Right ventricle myocardium inferior (tissue), 1 donor: ENCODE measurements at regions not wholly inside any gene's neighbourhood (a gene's known extent, or its start where the extent isn't known, plus 50 kb on each side); places are given as distances from the start of the nearest gene placed in this dataset.

Source experiments
- ATAC-seq: fragments of 200-7000 bp; cut with Tn5 transposase; one replicate; pipeline ENCODE4 v1.9.1; 2020; ENCODE audit warnings: mild to moderate bottlenecking, moderate library complexity
- DNase-seq: peaks from one replicate; pipeline ENCODE4 v3.0.0; 2021; ENCODE audit errors: missing footprints
- intact Hi-C: fragments of 100-400 bp; cut with DNase I; formaldehyde crosslinking; loops from one replicate; pipeline ENCODE4 v1.11.0; 2022
- donor health status: DM: no; HTN: yes; CAD: no; lungs with severe emphysema.

GRCh38 chr19:28920269-28921066 is 292.5 kb downstream of the UQCRFS1 start:
- intact Hi-C loops = no loop called here
- DNase-seq (no peak), ATAC-seq (no peak)

DNA sequence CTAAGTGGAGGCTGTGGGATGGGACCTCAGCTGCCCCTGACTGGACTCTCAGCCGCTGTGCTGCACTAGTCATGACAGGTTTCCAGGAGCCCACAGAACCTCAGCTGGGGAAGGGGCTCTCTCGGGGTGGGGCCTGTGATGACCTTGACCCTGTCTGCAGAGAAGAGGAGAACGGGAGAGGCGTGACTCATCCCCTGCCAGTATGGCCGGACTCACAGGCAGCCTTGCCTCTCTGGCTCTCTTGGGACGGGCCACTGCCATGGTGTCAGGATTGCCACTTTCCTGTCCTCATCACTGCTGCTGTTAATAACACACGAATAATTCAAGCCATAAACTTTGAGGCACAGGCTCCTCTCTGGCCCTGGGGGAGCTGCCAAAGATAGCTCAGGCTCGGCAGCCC is 295.3 kb downstream of the UQCRFS1 start:
- DNase-seq = no peak
- no peak for ATAC-seq
- intact Hi-C loops = no loop called here

DNA sequence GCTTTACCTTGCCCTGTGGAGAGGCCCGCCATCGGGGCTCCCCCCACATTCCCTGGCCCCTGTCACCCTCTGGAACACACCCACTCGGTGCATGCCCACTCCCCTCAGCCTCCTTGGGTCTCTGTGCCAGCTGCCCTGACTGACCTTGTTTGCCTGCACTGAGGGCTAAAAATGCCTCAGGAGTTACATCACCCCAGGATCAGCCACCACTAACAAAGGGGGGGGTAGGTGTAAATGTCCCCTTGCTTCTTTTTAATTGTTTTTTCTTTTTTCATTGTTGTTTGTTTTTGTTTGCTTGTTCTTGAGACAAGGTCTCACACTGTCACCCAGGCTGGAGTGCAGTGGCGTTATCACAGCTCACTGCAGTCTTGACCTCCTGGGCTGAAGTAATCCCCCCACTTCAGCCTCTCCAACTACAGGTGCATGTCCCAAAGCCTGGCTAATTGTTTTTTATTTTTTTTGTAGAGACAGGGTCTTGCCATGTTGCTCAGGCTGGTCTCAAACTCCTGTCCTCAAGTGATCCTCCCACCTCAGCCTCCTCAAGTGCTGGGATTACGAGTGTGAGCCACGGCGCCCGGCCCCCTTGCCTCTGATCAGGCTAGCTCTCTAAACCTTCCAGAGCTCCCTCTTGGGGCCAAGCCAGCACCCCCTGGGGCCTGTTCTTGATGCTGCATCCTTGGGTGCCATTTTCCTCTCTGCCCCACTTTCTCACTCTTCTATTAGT is 297.1 kb downstream of the UQCRFS1 start:
- intact Hi-C loops = no loop called here
- DNase-seq (no peak), ATAC-seq (peak; percentile 42)

GRCh38 chr19:28915202-28915601 is 297.7 kb downstream of the UQCRFS1 start:
- intact Hi-C loops = no loop called here
- ATAC-seq (no peak), DNase-seq (no peak)

DNA sequence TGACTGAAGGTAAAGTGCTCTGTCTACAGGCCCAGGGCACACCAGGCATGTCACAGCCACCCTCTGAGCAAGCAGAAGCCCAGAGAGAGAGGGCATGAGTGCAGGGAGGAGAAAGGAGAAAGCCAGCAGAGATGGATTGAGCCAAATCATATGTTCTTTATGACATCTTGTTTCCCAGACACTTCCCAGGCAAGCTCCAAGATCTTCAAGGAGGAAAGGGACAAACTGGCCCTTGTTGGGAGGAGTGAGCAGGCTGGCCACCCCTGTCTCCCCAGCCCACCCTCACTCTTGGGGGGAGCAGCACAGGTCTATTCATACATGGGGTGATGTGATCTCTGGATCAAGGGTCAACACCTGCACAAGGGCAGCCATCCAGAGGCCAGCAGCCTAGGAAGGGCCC is 298.8 kb downstream of the UQCRFS1 start:
- ATAC-seq = no peak

GRCh38 chr19:28913626-28914025 is 299.3 kb downstream of the UQCRFS1 start:
- DNase-seq (no peak), ATAC-seq (no peak)
- intact Hi-C loops = no loop called here

More for the DNA sequence above, 298.8 kb downstream of the UQCRFS1 start:
- intact Hi-C loops = no loop called here
- DNase-seq = no peak

- DNase-seq = no peak
- intact Hi-C loops = no loop called here
- no peak for ATAC-seq
These were observed 304.0 kb downstream of the UQCRFS1 start for GRCh38 chr19:28908941-28909340.

GRCh38 chr19:28907534-28907933 is 305.4 kb downstream of the UQCRFS1 start:
- DNase-seq = no peak
- intact Hi-C loops = no loop called here
- ATAC-seq = no peak

- DNase-seq (no peak), ATAC-seq (no peak)
- intact Hi-C loops = no loop called here
These were observed 307.0 kb downstream of the UQCRFS1 start for GRCh38 chr19:28905996-28906395.

DNA sequence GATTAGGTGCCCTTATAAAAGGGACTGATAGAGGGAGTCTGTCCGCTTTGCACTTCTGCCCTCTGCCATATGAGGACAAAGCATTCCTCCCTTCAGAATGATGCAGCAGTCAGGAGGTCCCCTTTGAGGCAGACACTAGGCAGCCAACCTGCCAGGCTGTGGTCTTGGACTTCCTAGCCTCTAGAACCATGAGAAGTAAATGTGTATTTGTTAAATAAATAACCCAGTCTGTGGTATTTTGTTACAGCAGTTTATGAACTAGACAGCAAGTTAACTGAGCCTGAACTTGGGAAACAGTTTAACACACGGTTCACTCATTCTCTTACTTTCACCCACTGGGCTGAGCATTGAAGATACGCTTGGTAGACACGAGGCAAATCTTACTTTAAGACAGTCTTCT is 313.2 kb downstream of the UQCRFS1 start:
- DNase-seq (no peak), ATAC-seq (no peak)
- intact Hi-C loops = no loop called here

DNA sequence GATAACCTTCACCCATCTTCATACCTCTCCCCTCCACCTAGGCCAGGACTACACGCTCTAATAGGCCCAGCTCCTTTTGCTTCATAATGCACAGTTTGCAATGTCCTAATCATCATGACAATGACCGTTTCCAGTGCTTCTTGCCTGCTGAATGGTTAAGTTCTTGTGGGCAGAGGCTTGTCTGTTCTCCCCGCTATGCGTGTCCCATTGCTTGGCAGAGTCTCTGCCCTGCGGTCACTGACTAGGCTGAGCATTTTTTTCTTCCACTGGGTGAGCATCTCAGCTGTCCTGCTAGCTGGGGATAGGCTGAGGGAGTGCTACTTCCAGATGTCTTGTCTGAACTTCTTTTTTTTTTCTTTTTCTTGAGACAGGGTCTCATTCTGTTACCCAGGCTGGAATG is 314.7 kb downstream of the UQCRFS1 start:
- intact Hi-C loops = no loop called here
- no peak for DNase-seq
- peak; percentile 20 for ATAC-seq

DNA sequence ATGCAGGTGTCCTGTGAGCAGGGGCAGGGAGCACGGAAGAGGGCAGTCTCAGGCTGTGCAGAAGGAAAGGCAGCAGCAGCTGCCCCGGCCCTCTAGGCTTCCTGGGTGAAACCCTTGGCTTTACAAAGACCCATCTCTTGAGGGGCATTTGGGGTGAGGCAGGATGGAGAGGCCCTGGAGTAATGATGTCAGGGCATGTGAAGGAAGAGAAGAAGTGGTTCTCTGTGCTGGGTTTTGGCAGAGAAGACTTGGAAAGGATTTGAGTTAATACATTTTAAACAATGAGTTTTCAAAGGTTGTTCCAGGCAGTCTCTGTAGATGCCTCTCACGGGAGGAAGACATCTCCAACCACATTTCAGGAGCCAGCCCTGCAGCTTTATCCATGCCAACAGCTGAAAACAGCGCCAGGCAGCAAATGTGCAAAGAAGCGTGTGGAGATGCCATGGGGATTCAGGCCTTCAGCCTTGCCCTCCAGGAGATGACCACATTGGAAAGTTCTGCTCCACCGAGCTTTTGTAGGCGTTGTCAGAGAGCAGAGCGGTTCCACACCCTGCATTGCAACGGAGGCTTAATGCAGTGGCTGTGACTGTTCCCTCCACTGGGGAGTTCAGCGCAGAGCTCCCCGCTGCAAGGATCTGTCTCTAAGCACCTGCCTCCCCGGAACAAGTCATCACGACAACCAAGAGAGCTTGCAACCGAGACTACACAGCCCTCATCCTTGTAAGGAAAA is 322.8 kb downstream of the UQCRFS1 start:
- DNase-seq (no peak), ATAC-seq (no peak)
- intact Hi-C loops = loop anchor here (10.0 kb wide), 1 partner anchor 315 kb away; no protein-coding TSS in a partner anchor

GRCh38 chr19:28887920-28888618 is 324.9 kb downstream of the UQCRFS1 start:
- DNase-seq (no peak), ATAC-seq (no peak)
- intact Hi-C loops = loop anchor here (10.0 kb wide), 1 partner anchor 317 kb away; no protein-coding TSS in a partner anchor

DNA sequence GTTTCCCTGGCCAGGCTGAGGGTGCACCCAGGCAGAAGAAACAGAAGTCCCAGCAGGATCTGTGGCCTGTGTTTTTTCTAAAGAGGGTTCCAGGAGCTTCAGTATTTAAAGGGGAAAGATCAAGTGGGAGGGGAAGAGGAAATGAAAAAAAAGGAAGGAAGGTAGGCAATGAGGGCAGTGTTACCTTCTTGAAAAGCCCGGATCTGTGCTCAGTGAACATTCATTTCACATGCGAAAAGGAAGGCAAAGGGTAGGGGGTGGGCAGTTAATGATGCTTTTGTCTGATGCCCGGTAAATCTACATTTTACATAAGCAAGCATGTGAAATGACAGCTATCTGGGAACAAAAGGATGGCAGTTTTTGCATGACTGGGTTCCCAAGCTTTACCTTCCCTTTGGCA is 326.2 kb downstream of the UQCRFS1 start:
- intact Hi-C loops = loop anchor here (10.0 kb wide), 1 partner anchor 318 kb away; no protein-coding TSS in a partner anchor
- ATAC-seq = no peak
- no peak for DNase-seq

DNA sequence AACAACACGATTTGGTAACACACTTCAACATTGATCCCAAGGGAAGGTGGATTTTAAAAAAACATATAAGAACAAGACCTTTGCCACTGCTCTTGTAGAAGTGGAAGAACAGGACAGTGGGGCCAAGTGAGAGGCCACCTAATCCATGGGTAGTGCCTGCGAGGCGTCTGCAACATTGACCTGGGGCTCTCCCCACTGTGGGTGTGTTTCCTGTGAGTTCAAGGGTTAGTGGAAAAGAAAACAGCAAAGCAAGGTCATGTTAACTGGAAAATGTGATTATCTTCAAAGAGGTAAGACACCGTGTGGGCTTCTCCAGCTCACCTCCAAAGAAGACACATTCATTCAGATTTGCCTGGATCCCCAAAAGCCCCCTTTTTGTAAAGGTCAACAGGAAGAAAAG is 327.0 kb downstream of the UQCRFS1 start:
- intact Hi-C loops = loop anchor here (10.0 kb wide), 1 partner anchor 319 kb away; no protein-coding TSS in a partner anchor
- DNase-seq = no peak
- ATAC-seq = no peak

- ATAC-seq (peak; percentile 52), DNase-seq (no peak)
- intact Hi-C loops = loop anchor here (5.0 to 10.0 kb wide), 2 partner anchors 93 to 320 kb away; no protein-coding TSS in a partner anchor
These were observed 328.0 kb downstream of the UQCRFS1 start for GRCh38 chr19:28884786-28885476.

- intact Hi-C loops = loop anchor here (5.0 to 10.0 kb wide), 2 partner anchors 91 to 322 kb away; no protein-coding TSS in a partner anchor
- DNase-seq (no peak), ATAC-seq (peak; percentile 89)
These were observed 329.7 kb downstream of the UQCRFS1 start for GRCh38 chr19:28883241-28883693.

DNA sequence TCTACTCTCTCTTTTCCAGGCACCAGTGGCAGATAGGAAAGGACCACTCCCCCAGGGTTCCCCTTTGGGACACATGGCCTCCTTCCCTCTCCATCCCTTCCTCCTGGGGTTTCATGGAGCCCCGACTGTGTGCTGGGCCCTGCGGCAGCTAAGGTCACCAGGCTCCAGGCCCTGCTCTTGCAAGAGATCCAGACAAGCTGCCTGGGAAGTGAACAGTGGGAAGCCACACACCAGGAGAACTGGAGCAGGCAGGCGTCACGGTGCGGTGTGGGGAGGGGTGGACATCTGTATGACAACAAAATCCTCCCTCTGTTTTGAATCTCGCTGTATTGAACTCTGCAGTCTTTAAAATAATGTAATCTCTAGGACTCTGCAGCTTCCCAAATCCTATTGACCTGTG is 330.1 kb downstream of the UQCRFS1 start:
- ATAC-seq (peak; percentile 30), DNase-seq (no peak)
- intact Hi-C loops = loop anchor here (5.0 to 10.0 kb wide), 2 partner anchors 91 to 322 kb away; no protein-coding TSS in a partner anchor
